Activated T-cell treated with anti-CD3 and anti-CD28 coated beads, Interleukin-2, amount 50 U/mL, for 72 hours (primary cell): ENCODE measurements at regions not wholly inside any gene's neighbourhood (a gene's known extent, or its start where the extent isn't known, plus 50 kb on each side); places are given as distances from the start of the nearest gene placed in this dataset.

Experiments used
- ATAC-seq, 2 donors: fragments of 150-1000 bp; cut with Tn5 transposase; replicated peaks in 1 of 2; 2 replicates each; pipeline ENCODE4 v1.10.0; 2021; ENCODE audit warnings: moderate library complexity in 2 of 2, mild to moderate bottlenecking in 1 of 2
- DNase-seq, 2 donors: peaks; one replicate each; pipeline ENCODE4 v3.0.0; 2021 to 2022; ENCODE audit warnings: mixed read lengths in 1 of 2
- H3K27ac Mint-ChIP-seq: one replicate; pipeline ENCODE4 v1.8.0; 2022; ENCODE audit warnings: mild to moderate bottlenecking, moderate library complexity, mixed read lengths
- H3K27me3 Mint-ChIP-seq: one replicate; pipeline ENCODE4 v1.8.0; 2022; ENCODE audit warnings: low read depth, mixed read lengths
- H3K36me3 Mint-ChIP-seq, 2 donors: one replicate each; pipeline ENCODE4 v1.8.0; 2022; ENCODE audit warnings: mixed read lengths in 2 of 2, mild to moderate bottlenecking in 1 of 2; ENCODE audit not compliant: insufficient read depth in 2 of 2
- H3K4me1 Mint-ChIP-seq: one replicate; pipeline ENCODE4 v1.8.0; 2022; ENCODE audit warnings: low read depth, mixed read lengths
- H3K4me3 Mint-ChIP-seq, 2 donors: one replicate each; pipeline ENCODE4 v1.8.0; 2022; ENCODE audit warnings: mild to moderate bottlenecking in 2 of 2, mixed read lengths in 2 of 2, moderate library complexity in 2 of 2
- H3K9me3 Mint-ChIP-seq, 2 donors: one replicate each; pipeline ENCODE4 v1.8.0; 2022; ENCODE audit warnings: mixed read lengths in 2 of 2

DNA sequence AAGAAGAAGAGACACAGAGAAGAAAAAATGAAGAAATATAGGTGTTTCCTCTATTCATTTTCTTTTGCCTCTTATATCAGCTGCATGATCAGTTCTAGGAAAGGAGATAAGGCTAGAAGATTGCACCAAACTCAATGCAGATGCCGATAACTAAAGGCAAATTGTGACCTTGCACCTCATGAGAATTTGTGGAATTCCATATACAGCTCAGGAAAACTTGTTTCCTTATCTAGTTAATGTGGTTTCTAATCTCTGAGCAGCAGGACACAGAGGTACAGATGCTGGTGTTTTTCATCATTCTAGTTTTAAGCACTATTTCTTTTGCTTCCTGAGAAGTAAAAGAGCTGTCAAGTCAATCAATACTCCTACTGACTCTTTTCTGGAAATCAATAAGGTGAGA, 104.6 kb upstream of the NWD2 start:
- Mint-ChIP-seq H3K27me3 (peaks cover 3% of the 10 kb centered on the region), H3K9me3 (peaks cover 0 to 2% of the 10 kb centered on the region in 2 donors), H3K4me3 (no peak overlapping the region), H3K4me1 (peaks cover 9% of the 10 kb centered on the region), H3K27ac (no peak overlapping the region), H3K36me3 (no peaks in the 10 kb centered on the region)
- DNase-seq (no peak), ATAC-seq (no peak)

DNA sequence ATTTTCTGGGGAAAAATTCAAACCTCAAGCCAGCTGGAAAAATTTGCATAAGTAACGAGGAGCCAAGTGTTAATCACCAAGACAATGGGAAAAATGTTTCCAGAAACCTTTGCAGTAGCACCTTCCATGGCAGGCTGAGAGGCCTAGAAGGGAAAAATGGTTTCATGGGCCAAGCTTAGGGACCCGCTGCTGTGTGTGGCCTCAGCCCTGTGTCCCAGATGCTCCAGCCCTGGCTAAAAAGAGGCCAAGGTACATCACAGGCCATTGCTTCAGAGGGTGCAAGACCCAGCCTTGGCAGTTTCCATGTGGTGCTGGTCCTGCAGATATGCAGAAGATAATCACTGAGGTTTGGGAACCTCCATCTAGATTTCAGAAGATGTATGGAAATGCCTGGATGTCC, 98.3 kb upstream of the NWD2 start:
- Mint-ChIP-seq H3K4me3 (no peak overlapping the region), H3K36me3 (no peaks in the 10 kb centered on the region), H3K27me3 (peaks cover 14% of the 10 kb centered on the region), H3K9me3 (peaks cover 0 to 6% of the 10 kb centered on the region in 2 donors), H3K4me1 (no peaks in the 10 kb centered on the region), H3K27ac (no peak overlapping the region)
- ATAC-seq (no peak), DNase-seq (no peak)

DNA sequence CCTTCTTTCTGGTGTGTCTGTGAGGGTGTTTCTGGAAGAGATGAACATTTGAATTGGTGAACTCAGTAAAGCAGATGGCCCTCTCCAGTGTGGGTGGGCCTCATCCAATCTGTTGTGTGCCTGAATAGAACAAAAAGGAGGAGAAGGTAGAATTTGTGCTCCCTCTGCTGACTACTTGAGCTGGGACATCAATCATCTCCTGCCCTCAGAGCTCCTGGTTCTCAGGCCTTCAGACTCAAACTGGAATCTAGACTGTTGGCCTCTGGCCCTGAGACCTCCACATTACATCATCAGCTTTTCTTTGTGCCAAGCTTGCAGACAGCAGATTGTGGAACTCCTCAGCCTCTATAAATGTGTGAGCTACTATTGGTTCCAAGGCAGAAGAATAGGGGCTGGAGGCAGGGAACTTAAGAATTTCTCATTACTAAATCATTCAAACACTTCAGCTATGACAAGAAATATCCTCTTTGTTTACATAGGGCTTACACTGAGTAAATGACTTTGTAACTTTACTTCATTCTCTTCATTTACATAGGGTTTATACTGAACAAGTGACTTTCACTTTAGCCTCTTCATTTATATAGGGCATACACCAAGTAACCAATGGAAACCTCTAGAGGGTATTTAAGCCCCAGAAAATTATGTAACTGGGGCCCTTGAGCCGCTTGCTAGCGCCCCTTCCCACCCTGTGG, 86.9 kb upstream of the NWD2 start:
- Mint-ChIP-seq H3K4me1 (no peaks in the 10 kb centered on the region), H3K4me3 (no peak overlapping the region), H3K9me3 (peaks cover 1 to 2% of the 10 kb centered on the region in 2 donors), H3K27ac (no peak overlapping the region), H3K36me3 (no peaks in the 10 kb centered on the region), H3K27me3 (no peaks in the 10 kb centered on the region)
- DNase-seq (no peak), ATAC-seq (no peak)

DNA sequence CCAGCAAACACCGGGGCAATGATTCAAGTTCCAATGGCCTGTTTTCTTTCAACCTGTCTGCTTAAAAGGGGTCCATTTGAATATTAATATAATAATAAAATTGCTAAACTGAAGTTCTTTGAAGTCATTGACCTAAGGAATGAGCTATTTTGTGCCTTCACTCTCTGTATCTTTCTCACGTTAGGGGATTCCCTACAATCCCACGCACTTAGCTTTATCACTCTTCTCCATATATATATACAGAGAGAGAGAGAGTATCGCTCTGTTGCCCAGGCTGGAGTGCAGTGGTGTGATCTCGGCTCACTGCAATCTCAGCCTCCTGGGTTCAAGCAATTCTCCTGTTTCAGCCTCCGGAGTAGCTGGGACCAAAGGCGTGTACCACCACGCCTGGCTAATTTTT, 83.9 kb upstream of the NWD2 start:
- no peak for ATAC-seq
- Mint-ChIP-seq H3K4me1 (no peaks in the 10 kb centered on the region), H3K9me3 (peaks cover 0 to 1% of the 10 kb centered on the region in 2 donors), H3K36me3 (no peaks in the 10 kb centered on the region), H3K27me3 (no peaks in the 10 kb centered on the region), H3K27ac (no peak overlapping the region), H3K4me3 (no peak overlapping the region)
- no peak for DNase-seq

DNA sequence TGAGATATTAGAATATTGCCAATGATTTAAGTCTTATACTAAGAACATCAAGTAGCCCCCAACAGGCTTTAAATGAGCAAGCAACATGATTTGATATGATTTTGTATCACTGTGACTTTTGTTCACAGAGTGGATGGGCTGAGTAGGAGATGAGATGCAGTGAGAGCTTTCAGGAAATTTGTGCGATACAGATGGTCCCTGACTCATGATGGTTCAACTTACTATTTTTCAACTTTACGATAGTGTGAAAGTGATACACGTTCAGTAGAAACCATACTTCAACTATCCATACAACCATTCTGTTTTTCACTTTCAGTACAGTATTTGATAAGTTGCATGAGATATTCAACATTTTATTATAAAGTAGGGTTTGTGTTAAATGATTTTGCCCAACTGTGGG, 78.7 kb upstream of the NWD2 start:
- ATAC-seq (no peak), DNase-seq (no peak)
- no peaks in the 10 kb centered on the region for H3K36me3 Mint-ChIP-seq
- H3K27me3 Mint-ChIP-seq, result no peaks in the 10 kb centered on the region
- no peak overlapping the region for H3K4me3 Mint-ChIP-seq
- H3K27ac Mint-ChIP-seq, result no peak overlapping the region
- no peaks in the 10 kb centered on the region for H3K9me3 Mint-ChIP-seq
- H3K4me1 Mint-ChIP-seq, result no peaks in the 10 kb centered on the region

DNA sequence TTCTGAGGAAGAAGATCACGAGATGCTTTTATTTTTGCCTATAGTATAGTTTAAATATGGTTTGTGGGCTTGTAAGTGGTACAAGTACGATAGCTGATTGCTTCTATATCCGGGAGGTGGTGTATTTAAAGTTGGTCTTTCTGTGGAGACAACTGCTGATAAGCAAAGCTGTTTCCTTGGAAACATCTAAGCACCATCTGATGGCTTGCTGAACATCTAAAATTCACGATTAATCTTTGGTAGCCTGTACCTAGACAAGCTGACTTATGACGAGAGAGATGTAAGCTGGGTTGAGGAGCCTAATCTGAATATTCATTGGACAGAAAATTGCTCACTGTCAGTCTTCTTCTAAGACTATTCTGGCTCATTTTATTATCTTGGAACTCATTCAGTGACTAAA, 74.6 kb upstream of the NWD2 start:
- DNase-seq, result no peak
- H3K4me3 Mint-ChIP-seq, result no peak overlapping the region
- H3K4me1 Mint-ChIP-seq, result no peaks in the 10 kb centered on the region
- no peak overlapping the region for H3K27ac Mint-ChIP-seq
- peaks cover 0 to 1% of the 10 kb centered on the region in 2 donors for H3K9me3 Mint-ChIP-seq
- no peak for ATAC-seq
- H3K27me3 Mint-ChIP-seq, result no peaks in the 10 kb centered on the region
- no peaks in the 10 kb centered on the region for H3K36me3 Mint-ChIP-seq

DNA sequence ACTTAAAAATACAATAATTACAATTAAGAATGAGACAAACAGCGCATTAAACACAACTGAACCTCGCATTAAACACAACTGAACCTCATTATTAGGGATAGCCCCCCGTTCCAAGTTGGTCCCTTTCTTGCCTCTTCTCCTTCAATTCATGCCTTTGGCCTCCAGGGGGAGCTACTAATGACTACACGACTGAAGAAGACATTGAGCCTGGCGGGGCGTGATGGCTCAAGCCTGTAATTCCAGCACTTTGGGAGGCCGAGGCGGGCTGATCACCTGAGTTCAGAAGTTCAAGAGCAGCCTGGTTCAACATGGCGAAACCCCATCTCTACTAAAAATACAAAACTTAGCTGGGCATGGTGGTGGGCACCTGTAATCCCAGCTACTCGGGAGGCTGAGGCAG, 56.4 kb upstream of the NWD2 start:
- Mint-ChIP-seq H3K27ac (no peak overlapping the region), H3K36me3 (no peaks in the 10 kb centered on the region), H3K4me1 (no peaks in the 10 kb centered on the region), H3K4me3 (no peak overlapping the region), H3K9me3 (peaks cover 0 to 3% of the 10 kb centered on the region in 2 donors), H3K27me3 (no peaks in the 10 kb centered on the region)
- DNase-seq (peak in 1 of 2 donors; percentile 7), ATAC-seq (no peak)
